Lower leg skin (tissue), 3 donors: ENCODE measurements at regions not wholly inside any gene's neighbourhood (a gene's known extent, or its start where the extent isn't known, plus 50 kb on each side); places are given as distances from the start of the nearest gene placed in this dataset.

Experiments
- CTCF ChIP-seq, 3 donors: fragments of 450-650 bp; IDR thresholded peaks; one replicate each; pipeline ENCODE4 v1.5.1; 2016; ENCODE audit warnings: antibody characterized with exemption in 3 of 3, mild to moderate bottlenecking in 3 of 3, moderate library complexity in 2 of 3
- POLR2A ChIP-seq, 2 donors: fragments of 450-650 bp; IDR thresholded peaks; one replicate each; pipeline ENCODE4 v1.6.1; 2016 to 2017; ENCODE audit warnings: antibody characterized with exemption in 2 of 2, mild to moderate bottlenecking in 1 of 2, moderate library complexity in 1 of 2

GRCh38 chr7:91556956-91557650 lies 292.9 kb downstream of the FZD1 start:
- TF ChIP-seq CTCF (IDR thresholded peaks at IDR 0.05) (no peak), POLR2A (IDR thresholded peaks at IDR 0.05) (no peak)
